Activated naive CD4-positive, alpha-beta T cell (primary cell): ENCODE measurements at regions not wholly inside any gene's neighbourhood (a gene's known extent, or its start where the extent isn't known, plus 50 kb on each side); places are given as distances from the start of the nearest gene placed in this dataset.

ENCODE experiments used
- DNase-seq, 4 experiments: peaks; one replicate each; lab custom pipeline; 2025; lab: John Stamatoyannopoulos, UW

DNA sequence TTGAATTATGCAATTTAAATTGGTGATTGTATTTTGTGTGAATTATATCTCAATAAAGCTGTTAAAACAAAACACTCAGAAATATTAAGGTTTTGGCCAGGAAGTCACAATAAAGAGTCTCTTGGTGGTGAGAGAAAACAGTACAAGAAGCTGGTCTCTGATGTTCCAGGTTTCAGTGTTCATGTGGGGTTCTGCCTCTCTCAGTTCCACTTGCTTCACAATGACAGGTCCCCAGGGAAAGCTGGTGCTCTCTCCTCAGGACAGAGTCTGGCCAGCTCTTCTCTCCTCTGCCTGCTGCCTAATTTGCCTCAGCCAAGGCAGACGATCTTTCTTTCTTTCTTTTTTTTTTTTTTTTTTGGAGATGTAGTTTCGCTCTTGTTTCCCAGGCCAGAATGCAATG, 342.9 kb upstream of the PLXNA2 start:
- no peak for DNase-seq

DNA sequence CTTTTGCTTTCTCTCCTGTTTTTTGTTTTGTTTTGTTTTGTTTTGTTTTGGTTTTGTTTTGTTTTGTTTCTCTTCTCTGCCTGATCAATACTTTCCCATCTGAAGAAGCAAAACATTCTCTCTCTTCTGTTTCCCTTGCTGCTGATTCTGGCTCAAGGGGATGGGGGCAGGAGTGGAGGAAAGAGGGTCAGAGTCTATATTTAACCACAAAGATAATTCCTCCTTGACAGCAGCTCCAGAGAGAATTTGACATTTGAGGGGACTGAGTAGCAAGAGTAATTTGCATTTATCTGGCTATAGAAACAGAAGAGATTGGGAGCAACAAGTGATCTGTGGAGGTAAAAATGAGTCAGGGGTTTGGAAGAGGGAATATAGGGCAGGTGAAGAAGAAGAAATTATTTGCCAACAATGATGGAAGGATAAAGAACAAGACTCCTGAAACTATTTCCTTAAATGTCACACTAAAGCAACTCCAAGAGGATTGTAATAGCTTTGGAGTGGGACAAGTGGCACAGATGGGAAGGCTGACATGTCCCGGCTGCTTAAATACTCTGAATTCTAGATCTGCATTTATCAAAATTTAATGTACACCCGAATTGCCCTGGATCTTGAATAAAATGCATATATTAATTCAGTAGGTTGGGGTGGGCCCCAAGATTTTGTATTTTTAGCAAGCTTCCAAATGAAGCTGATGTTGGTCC, 349.3 kb upstream of the PLXNA2 start:
- no peak for DNase-seq

DNA sequence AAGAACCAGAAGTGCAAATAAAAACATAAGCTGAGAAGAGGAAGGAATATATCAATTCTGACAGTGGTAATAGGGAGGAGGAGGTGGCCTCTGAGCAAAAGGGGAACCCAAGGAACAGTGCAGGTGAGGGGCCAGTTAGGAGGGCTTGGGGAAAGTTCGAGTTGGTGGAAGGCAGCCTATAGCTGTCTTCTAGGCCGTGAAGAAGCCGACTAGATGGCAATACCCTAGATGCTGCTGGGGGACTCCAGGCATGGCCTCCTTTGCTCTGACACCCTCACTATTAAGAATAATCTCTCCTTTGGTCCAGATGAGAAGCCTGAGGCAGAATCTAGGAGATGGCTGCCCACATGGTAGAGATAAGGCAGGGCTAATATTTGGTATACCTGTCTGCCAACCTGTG, 351.1 kb upstream of the PLXNA2 start:
- DNase-seq = no peak

DNA sequence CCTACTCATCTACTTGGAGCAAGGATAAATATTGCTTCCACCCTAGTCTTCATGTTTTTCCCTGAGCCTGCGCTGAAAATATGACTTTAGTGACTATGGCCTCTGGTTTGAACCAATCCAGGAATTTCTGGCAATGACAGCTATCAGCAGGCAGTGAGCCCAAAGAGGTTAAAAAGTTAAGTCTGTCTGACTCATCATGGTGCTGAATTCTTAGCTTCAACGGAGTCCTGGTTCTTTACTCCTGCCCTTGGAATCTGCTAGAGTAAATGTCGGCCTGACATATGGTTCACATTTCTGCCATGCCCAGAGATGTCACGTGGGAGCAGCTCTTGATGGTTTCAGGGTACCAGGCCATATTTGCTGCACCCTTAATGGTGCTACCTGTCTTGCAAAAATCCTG, 351.6 kb upstream of the PLXNA2 start:
- no peak for DNase-seq

DNA sequence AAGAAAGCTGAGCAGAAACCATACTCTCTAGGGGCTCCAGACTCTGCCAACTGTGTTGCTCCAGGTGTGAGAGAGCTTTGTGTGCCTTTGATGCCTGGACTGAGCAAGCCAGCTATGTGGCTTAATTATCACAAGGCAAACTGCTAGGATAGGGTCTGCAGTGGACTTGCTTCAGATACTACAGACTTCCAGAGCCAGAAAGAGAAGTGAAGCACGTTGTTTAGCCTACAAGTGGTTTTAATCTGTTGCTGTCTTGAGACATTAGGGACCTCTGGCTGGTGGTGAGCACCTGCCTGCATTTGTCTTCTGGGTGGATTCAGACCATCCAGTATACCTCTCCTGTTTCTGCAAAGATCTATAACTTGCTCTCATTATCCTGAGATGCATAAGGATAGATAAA, 353.4 kb upstream of the PLXNA2 start:
- DNase-seq = no peak

DNA sequence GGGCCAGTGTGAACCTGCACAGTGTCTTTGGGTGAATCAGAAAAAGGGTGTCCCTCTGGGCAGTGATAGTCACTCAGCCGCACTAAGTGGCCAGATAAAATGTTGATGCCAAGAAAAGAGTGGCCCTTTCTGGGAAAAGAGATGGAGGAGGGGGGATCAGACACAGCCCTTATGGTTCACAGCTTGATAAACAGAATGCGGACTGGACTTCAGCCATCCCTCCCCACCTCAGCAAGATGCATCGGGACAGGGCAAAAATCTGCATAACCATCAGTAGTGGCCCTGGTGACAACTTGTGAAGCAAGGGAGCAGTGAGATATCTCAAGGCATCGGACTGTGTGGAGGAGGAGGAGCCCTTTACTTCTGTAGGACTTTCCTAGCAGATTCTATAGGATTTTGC, 353.8 kb upstream of the PLXNA2 start:
- DNase-seq = no peak

DNA sequence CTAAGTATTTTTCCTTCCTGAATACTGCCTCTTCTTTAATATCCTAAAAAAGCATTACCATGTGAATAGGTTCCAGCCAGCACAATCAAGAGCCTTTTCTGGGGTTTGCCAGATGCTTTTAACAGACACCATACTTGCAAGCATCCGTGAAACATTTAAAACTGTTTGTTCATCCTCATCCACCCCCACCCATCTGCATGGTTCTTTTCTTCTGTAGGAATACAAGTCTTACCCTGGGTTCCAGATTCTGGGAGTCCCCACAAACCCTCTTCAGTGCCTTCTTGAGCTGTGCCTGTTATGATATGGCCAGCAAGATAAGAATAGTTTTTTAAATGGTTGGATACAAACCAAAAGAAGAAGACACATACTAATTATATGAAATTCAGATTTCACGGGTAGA, 354.9 kb upstream of the PLXNA2 start:
- DNase-seq = no peak

DNA sequence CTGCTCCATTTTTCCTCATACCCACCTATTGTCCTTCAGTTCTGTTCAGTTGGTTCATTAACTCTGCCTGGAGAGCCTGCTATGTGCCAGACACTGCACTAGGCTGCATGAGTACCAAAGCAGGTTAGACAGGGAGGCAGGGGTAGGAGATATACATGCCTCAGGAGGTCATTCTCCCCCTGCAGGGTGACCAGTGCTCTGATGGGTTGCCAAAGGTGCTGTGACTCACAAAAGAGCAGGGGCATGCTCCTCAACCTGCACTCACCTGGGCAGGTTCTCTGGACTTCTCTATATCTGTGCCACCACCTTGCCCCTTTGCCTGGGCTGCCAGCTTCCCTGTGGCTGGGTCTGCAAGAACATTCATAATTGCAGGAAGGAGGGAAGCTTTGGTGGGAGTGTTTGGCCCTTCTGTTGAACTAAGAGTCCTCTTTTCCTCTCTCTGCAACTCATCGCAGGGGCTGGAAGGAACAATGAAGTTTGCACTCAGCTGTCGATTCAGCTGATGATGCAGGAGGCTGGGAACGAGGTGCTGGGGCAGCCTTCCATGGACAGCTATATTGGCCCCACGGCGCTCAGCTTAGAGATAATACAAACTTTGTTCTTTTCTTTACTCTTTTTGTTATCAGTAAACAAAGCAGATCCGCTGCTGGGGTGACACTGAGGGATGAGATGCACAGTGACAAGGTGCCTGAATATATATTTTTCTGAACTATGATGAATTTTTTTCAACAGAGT, 356.4 kb upstream of the PLXNA2 start:
- DNase-seq = no peak

DNA sequence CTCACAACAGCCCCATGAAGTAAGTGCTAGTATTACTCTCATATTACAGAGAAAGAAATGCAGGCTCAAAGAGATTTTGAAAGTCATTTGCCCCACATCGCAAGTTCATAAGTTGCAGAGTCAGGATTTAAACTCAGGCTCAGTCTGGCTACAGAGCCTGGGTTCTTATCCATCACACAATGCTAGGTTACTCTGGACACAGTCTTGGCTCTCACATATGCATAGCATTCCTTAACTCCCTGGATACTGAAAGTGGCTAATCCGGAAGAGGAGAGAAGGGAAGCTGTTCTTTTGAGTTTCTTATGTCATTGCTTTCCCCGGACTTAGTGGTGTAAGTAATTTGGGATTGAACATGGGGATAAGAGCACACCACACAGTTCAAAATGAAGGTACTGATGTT, 357.4 kb upstream of the PLXNA2 start:
- DNase-seq = no peak

DNA sequence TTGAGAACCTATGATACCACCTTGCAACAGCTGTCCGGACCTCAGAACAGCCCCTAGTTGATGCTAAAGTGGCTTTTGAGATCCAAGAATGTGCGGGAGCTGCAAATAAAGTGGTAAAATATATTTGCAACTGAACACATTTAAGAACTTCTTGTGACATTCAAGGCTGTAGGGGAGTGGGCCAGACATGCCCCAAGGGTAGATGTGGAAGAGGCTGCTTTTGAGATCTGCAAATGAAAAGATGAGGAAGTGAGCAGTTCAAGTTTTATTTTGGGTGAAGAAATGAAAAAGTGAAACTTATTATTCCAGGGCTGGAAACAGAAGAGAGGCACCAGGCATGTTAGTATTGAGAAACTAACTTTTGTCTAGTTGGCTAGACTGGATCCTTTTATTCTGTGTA, 359.5 kb upstream of the PLXNA2 start:
- no peak for DNase-seq

DNA sequence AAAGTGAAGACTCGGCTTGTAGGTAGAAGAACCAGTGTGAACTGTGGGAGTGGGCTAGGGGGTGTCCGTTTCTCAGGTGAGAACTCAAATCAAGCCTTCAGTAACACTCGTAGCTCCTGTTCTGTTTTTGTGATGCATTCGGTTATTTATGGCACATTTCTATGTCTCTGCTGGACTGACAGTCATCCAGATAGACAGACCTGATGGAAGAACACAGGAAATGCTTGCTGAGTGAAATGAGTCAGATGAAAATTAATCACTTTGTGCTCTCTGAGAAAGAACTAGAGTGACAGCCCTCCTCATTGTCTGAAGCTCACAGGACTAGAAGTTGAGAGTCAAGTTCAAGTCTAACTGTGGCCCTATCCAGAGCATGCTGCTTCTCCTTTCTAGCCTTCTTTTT, 360.1 kb upstream of the PLXNA2 start:
- no peak for DNase-seq

DNA sequence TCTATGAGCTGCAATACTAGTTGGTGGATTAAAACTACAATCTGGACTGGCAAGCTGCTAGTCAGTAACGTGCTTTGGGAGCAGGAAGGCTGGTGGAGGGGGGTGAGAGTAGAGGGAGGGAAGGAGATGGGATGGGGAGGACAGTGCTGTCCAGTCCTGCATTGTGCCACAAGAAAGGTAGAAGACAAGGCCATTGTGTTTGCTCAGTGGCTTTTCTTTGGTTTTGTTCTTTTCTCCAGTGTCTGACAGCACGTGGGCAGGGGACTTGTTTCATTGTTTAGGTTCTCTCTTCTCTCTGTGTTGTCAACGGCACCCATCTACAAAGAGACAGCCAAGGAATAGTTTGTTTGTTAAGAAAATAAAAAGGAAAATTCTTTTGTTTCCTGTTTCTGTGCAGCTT, 362.8 kb upstream of the PLXNA2 start:
- no peak for DNase-seq

DNA sequence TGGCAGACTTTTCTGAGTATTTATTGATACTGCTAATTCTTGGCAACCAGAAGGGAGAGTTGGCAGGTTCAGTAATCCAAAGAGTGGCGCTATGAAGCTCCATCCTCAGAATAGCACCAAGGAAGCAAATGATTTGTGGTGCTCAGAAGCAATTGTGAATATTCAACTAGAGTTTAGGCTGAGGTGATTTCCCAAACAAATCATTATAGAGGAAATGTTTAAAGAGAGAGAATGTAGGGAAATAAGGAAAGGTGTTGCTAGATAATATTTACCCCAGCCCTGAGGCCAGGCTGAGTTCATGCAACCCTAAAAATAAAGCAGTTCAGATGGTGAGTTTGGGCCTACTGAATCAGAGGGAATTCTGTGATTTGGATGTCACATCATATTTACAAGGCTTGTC, 363.4 kb upstream of the PLXNA2 start:
- no peak for DNase-seq

DNA sequence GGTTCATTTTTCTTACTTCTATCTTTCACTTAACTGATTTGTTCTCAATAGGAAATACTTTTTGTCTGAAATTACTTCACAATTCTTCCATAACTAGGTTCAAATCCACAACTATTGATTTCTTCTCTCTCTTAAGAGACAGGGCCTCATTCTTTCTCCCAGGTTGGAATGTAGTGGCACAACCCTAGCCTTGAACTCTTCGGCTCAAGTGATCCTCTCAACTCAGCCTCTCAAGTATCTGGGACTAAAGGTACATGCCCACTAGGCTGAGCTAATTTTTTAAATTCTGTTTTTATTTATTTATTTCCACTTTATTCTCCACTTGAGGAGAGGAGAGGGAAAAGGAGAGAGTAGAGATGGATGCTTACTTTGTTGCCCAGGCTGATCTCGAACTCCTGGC, 370.4 kb upstream of the PLXNA2 start:
- DNase-seq = no peak

DNA sequence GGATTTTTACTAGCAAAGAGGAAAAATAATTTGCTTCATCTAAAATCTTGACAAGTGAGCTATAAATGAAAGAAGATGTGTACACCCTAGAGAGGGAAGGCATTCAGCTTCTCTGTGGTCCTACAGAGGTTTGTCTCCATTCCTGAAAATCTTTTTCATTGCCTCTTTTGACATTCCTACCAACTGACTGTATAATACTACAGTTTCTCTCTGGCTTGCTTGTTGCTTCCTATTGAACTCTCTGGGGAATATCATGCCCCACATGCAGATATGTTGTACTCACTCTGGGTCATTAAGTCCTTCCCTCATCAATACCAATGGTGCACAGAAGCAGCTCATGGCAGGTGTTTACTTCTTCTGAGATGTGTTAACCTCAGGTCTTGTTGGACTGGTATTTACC, 371.2 kb upstream of the PLXNA2 start:
- no peak for DNase-seq

DNA sequence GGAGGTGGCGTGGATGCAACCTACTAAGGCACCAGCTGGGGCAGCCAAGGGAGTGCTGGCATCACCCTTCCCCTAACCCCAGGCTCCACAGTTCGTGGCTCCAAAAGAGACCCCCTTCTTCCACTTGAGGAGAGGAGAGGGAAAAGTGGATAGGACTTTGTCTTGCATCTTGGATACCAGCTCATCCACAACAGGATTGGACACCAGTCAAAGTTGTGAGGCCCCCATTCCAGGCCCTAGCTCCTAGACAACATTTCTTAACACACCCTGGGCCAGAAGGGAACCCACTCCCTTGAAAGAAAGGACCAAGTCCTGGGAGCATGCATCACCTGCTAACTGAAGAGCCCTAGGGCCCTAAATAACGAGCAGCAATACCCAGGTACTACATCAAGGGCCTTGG, 372.6 kb upstream of the PLXNA2 start:
- DNase-seq = no peak

DNA sequence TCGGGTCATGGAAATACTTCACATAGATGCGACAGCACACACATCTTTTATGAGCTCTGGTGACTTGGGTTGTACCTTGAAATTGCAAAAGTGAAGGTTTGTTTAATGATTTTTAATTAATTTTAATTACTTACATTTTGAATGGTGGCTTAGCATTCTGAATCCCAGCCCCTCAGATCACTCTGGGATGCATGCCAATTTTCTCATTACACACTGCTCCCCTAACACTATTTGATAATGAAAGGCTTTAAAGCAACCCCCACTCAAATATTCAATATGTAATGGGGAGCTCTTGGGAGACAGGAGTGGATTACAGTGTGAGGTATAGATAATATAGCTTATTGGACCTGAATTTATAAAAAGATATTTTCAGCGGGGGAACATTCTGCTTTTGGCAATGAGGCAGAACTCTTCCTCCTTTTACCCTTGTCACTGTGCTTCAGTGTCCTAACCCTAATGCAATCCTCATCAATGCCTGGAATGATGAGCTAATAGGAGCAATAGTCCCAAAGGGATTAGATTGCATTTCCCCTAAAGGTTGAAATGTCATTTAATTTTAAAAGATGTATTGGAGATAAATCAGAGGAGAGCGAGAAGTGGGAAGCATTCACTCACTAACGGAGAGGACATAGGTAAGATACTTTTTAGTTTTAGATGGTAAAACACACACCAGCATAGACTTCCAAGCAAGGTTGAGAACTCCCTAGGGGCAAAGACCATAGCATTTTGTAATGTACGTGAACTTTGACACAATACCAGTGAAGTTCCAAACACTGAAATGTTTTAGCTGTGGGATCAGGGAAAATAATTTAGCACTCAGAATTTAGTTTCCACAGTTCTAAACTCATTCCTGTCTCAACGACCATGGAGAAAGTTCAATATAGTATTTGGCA, 384.1 kb upstream of the PLXNA2 start:
- DNase-seq = no peak

DNA sequence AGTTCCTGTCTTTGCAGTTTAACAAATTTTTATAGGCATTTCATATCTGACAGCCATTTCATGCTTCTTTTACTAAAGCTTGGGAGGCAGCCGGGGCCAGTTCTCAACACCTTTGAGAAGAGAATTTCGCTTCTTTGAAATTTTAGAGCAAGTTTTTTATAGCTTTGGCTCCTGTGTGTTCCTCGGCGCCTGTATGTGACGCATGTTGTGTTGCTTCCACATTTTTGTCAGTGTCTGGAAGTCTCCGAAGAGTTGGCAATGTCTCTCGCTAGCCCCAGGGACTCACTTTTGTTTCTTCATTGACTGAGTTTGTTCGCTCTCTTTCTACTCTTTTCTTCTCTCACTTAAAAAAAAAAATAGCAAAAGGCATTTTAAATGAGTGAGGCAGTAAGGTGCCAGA, 386.9 kb upstream of the PLXNA2 start:
- DNase-seq = no peak

DNA sequence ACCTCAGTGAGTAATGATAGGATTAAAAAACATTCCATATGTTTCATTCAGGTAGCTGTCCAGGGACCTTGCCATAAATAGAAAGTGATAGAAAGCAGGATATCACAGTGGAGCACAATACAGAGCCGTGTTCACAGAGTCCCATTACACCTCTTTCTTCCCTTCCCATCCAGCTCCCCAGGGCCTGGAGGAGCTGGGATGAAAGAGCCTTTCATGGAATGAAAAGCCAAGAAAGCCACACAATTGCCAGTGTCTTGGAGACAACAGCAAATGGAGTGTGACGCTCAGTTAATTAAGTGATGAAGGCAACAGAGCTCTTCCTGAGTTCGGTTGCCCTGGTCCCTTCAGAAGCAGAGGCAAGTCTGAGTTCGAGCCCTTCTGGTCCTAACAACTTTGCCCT, 387.3 kb upstream of the PLXNA2 start:
- DNase-seq = no peak

DNA sequence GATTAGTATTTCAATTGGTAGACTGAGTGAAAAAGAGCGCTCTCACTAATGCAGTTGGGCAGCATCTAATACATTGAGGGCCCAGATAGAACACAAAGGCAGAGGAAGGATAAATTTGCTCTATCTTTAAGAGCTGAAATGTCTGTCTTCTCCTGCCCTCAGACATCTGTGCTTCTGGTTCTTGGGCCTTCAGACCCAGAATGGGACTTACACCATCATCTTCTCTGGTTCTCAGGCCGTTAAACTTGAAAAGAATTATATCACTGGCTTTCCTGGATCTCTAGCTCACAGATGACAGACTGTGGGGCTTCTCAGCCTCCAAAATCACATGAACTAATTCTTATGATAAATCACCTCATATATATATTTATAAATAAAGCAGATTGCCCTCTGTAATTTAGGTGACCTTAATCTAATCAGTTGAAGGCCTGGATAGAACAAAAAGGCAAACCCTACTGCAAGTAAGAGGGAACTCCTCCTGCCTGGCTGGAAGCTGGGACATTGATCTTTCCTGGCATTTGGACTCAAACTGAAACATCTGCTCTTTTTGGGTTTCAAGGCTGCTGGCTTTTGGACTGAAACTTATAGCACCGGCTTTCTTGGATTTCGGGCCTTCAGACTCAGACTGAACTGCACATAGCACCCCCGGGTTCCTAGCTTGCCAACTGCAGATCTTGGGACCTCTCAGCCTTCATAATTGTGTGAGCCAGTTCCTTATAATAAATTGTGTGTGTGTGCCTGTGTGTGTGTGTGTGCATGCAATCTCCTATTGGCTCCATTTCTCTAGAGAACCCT, 390.4 kb upstream of the PLXNA2 start:
- no peak for DNase-seq

DNA sequence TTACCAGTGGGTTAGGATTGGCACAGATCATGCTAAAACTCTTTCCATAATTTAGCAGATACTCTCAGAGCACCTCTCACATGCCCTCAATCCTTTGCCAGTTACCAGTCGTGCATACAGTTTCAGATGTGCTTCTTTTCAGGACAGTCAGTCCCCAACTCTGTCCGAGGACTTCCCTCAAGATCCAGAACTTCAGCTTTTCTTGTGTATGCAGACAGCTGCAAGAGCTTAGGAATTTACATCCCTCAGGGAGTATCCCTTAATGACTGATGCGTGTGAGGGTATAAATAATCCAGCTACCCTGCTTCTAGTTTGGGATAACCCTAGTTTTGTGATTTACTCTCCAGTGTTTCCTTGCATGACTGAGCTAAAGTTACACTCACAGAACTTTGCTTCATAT, 393.0 kb upstream of the PLXNA2 start:
- no peak for DNase-seq

DNA sequence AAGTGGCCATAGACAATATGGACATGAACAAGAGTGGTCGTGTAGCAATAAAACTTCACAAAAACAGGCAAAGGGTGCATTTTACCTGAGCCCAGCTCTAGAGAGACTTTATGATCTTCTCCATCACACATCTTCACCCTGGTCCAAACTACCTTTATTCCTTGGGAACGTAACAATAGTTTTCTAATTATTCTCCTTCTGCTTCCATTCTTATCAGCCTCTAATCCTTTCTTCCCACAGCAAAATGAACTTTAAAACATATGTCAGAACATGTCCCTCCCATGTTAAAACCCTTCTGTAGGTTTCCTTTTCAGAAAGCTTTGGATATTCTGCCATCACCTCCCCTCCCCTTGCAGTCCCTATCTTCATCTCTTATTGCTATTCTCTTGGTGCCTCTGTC, 395.2 kb upstream of the PLXNA2 start:
- no peak for DNase-seq
